NCI-H510A (cell line): ENCODE measurements at regions not wholly inside any gene's neighbourhood (a gene's known extent, or its start where the extent isn't known, plus 50 kb on each side); places are given as distances from the start of the nearest gene placed in this dataset.
"Not testable (repeated sequence)": the region's sequence is repeated elsewhere in the genome, so short reads cannot be mapped to it uniquely, and the experiment has no call there.

Experiments used
- DNase-seq: peaks from one replicate; lab custom pipeline; 2025; lab: John Stamatoyannopoulos, UW

DNA sequence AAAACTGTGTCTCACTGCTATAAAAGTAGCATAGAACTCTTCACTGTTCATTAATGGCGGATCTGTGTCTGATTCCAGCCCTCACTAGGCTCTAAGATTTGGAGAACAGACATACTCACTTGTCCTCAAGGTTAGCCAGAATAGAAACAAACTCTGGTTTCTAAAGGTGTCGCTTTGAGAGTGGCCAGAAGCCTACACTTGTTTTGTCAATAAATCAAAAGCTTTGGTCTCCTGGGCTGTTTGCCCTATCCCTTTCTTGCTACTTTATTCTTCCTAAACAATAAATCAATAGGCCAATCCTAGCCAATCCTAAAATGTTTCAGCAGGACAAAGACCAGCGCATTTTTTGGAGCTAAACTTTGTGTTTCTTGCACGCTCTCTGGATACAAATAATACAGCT, 1064.6 kb upstream of the CHAC2 start:
- DNase-seq, result no peak

DNA sequence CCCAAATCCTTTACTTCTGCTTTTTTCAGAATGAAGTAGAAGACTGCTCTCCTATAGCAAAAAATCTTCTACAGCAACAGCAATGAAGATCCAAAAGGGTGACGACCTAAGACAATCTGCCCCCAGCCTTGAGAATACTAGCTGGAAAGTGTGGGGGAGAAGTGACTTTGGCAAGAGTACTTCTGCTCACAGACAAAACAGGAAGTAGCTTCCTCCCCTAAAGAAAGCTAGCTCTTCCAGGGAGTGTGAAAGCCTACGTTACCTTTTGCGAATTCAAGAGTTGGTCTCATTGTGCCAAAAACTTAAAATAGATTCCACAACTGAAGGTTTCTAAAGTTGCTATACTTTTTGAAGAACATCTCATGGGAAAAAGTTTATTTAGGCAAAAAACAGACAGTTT, 1069.2 kb upstream of the CHAC2 start:
- no peak for DNase-seq

DNA sequence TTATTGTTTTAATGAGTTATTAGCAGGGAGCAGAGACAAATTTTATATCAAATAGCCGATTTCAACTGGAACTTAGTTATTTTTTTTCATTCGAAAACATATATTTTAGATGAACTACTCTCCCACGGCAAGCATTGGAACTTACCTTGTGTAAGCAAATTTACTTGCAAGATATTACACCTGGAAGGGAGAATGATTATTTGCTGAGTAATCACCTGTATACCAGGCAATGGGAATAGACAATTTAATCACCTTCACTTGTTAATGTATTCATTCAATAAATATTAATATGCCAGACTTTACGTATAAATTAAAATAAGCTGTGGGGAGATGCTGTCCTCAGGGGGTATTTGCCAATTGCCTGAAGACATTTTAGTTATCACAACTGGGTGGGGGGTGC, 1069.9 kb upstream of the CHAC2 start:
- no peak for DNase-seq

DNA sequence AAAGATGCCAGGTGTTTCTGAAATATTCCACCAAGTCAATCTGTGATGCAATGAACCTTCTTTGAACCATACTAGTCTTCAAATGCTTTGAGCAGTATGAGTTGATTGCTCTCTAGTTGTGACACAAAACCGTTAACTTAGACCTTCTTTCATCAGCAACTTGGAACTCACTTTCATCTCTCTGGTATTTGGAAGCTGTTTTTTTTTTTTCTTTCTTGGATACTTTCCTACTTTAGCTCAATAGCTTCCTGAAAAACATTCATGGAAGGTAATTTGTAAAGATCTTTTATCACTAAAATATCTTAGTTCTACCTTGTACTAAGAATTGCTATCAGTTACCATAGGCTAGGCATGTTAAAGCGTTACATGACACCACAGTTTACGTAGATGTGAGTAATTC, 1071.9 kb upstream of the CHAC2 start:
- no peak for DNase-seq

DNA sequence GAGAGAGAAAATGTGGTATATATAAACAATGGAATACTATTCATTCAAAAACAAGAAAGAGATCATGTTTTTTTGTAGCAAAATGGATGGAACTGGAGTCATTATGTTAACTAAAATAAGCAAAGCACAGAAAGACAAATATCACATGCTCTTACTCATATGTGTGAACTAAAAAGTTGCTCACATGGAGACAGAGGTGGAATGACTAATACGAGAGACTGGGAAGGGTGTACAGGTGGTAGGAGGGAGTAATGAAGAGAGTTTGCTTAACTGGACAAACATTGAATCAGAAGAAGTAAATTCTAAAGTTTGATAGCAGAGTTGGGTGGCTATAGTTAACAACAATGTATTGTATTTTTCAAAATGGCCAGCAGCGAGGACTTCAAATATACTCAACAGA, 1080.7 kb upstream of the CHAC2 start:
- DNase-seq, result no peak

DNA sequence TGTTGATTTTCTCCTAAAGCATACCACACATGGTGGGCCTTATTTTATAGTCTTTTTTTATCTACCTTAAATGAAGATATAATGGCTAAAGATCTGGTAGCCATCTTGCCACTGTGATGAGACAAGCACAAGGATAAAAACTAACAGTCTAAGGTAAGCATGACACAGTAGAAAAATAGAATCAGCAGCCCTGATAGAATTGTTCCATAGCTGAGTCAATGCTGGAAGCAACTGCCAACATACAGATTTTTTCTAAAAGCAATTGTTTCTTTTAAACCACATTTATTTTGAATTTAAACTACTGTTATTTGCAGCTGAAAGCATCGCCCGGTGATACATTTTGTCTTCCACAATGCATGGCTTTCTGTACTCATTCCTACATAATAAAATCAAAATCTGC, 1091.5 kb upstream of the CHAC2 start:
- no peak for DNase-seq

DNA sequence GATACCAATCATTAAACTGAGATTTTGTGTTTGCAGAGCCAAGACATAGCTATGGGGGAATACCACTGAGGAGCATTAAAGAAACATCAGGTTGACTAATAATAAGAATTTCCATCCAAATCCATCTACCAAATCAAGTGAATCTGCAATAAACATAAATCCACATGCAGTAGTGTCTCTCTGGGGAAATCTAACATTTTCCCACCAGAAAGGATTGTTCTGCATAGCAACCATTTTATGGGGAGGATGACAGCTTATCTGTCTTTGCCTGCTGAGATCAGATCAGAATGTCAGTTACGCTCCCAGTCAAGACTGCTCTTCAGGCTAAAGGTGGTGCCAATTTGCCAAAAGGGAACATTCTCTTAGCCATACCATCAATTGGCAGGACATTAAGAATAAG, 1098.9 kb upstream of the CHAC2 start:
- DNase-seq, result no peak

DNA sequence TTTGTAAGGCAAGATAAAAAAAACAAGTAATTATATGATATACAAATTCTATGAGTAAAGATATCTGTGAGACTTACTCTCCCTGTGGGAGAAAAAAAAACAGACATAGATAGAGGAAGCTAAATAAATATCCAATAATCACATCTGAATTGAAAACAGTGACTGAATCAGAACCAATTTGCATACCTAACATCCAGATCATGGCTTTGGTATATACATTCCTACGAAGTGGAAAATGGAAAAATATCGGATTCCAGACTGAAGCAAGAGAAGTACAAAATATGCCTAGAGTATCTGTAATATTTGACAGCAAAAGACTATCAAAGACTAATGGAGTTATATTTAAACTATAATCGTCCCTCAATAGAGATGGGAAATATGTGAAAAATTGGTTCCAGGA, 1108.1 kb upstream of the CHAC2 start:
- DNase-seq, result no peak

DNA sequence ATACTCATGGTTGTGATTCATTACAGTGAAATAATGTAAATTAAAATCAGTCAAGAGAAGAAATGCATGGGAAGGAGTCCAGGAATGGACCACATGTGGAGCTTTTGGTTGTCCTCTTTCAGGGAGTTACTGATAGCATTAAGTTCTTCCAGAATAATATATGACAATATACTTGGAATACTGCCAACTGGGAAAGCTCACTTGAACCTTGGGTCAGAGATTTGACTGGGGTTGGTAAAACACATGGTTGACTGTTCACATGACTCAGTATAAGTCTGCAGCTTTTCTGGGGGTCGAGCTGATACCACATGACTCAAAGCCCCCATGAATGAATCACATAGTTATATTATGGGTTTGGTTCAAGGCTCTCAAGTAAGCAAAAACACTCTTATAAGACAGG, 1109.0 kb upstream of the CHAC2 start:
- DNase-seq, result no peak

DNA sequence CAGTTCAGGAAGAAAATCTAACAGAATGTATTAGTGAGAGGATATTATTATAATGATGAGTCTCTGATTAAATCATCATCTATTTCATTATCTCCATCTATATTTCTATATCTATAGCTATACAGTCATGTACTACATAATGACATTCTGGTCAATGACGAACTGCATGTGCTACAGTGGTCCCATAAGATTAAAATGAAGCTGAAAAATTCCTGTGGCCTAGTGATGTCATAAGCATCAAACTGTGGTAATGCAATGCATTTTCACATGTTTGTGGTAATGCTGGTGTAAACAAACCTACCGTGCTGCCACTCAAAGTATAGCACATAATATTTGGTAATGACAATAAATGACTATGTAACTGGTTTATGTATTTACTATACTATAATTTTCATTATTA, 1127.9 kb upstream of the CHAC2 start:
- no peak for DNase-seq

DNA sequence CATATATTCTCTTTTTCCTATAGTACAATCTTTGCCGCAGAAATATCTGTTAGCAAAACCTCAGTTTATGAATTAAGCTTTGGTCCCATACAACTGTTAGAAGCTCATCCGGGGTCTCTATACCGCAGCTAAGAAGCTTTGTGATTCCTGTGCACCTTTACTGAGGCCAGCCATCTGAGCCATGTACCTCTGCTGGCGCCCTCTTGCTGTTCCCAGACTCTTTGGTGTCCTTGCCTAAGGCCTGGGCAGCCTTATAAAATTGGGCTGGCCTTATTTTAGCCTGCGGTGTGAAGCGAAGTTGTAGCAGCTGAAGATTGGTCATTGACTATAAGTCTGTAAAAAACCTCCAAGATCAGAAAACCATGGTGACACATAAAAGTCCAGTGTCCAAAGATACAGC, 1135.1 kb upstream of the CHAC2 start:
- DNase-seq, result no peak

DNA sequence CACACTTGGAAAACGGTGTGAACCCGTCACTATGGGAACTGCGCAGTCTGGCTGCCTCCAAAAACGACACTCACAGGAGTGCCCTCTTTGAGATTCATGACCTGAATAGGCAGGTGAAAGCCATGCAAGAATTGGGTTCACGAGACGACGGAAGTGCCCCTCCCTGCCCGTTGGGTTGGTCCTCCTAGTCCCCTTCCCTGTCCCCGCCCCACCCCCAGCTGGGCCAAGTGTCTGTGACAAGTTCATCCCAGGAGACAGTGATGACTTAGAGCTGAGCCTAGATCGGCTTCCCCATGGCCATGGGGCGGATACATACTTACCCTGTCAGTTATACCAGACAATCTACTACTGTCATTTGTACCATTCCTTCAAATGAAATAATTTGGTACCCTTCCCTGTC, 1137.7 kb upstream of the CHAC2 start:
- DNase-seq, result no peak

DNA sequence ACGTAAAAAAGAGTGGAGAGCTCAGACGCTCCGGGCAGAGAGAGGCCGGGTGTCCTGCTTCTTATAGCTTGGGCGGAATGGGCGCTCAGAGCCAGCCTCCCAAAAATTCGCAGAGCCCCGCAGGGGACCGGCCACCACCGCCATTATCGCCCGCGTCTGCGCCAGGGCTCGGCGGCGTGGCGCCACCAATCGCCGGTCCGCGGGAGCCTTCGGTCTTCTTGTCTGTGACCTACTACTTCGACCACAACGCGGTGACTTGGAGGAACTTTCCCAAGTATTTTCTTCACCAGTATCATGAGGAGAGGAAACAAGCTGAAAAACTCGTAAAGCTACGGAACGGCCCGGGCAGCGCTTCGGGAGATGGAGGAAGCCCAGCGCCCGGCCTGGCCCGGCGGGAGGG, 1138.1 kb upstream of the CHAC2 start:
- DNase-seq, result no peak

DNA sequence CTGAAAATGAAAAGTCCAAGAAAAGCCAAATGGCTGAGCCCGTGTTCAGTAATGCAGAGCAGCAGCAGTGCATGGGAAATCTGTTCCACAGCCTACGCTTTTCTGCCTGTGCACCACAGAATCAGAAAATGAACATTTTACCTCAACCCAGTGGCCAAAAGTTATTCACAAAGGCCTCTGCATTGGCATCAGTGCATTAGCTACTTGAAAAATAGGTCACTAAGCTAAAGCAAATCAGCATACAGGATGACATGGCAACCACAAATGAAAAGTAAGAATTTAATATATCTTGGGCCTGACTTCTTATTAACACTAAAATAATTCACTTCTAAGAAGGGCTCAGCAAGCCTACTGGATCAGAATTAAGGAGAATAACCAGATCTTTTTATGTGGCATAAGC, 1145.3 kb upstream of the CHAC2 start:
- no peak for DNase-seq

DNA sequence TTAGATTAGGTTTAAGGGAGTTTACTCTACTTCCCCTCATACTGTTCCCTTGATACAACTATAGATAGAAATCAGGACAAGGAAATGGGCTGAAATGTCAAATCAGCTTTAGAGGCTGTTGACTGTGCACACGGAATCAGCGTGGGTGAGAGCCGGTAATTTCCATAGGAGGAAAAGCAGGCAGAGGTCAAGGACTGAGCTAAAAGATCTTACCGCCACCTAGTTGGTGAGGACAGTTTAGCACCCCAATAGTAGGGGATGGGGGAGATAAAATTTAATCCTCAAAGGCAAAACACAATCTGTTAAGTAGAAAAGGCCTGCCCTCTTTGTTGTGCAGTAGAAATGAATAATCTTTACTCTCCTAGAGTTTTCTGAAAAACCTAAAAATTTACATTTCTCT, 1154.5 kb upstream of the CHAC2 start:
- no peak for DNase-seq

DNA sequence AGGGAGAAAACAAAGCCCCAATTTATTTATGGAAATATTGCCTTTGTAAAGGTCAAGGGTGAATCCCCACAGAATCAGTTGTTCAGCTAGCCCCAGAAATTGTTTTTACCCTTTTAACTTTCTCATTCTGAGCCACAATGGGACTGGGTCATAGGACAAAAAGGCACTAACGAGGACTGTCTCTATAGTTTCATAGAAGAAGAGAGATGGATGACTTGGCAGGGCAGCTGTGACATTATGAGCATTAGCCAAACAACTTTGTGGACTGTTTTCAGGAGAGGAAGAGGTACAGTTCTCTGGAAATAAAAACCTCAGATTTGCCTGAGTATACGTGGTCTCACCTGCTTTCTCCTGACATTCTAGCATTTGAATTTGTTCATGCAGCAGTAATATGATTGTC, 1155.8 kb upstream of the CHAC2 start:
- DNase-seq, result no peak

DNA sequence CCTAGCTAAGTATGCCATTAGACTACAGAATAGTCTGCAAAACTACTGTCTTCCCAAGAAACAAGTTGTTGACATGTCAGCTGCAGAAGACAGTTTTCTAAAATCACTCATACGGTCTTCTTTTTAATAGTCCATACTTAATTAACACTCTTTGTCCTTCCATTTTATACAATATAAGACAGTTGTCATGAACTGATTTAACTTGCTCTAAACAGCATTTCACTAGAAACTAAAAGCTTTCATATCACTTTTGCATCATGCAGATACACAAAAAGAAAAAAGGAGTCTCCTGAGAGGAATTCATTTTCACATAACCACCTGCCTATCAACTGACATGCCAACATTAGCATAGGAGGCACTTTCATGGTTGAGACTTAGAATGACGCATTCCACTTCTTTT, 1159.6 kb upstream of the CHAC2 start:
- no peak for DNase-seq

DNA sequence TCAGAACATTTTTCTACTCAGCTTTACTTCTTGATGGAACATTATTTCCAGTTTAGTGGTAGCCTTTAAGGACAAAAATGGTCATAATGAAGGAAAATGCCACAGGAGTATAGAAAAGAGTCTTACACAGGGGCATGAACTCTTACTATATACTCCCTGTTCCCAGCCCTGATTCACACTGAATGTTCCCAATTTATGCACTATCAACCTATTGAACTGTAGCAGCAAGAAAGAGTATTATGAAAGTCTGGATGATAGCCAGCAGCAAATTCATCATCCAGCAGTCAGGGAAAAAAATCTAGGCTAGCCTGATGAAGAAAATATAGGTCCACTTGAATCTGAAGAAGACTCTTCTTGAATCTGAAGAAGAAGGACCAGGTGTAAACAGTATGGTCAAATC, 1170.3 kb upstream of the CHAC2 start:
- DNase-seq, result no peak

DNA sequence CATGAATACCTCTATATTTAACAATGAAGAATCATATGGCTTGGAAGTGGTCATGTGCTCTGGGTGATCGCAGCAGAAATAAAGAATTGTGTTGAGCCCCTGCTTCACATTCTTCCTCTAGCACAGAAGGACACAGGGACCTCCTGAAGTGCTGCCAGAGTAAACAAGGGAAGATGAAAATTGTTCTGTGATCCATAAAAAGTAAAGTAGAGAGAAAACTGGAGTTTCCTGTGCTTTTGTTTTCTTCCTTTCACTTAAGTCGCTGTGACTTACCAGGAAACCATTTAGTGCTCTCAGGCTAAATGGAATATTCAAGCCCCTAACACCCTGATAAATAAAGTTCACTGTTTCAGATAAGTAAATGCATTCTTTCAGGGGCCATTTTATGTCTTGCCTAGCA, 1173.6 kb upstream of the CHAC2 start:
- DNase-seq, result no peak

DNA sequence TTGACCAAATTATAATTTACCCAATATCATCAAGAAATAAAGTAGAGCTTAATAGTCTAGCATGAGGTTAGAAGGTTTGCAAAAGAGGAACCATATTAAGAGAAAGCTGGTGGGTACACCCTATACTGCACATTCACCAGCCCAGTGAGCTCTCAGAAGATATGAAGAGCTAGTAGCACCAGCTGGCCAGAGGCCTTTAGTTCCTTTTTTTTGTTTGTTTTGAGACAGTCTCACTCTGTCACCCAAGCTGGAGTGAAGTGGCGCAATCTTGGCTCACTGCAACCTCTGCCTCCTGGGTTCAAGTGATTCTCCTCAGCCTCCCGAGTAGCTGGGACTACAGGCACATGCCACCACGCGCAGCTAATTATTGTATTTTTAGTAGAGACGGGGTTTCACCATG, 1183.5 kb upstream of the CHAC2 start:
- not testable (repeated sequence) for DNase-seq

DNA sequence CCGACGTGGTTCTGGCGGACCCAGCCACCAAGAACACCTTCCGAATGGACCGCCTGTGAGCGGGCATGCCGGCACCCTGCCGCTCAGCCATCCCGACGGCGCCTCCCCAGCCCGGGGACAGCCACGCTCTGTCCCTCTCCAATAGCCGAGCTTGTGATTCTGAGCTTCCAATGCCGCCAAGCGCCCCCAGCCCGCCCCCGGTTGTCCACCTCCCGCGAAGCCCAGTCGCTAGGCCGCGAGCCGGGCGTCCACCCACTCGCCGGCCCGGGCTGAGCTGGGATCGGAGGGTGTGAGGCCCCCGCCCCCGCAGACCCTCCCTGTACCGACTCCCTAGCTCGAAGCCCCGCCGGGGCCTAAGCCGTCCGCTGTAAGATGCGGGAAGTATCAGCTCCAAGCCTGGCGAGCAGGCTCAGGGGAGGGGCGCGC, 1195.1 kb upstream of the CHAC2 start:
- no peak for DNase-seq

DNA sequence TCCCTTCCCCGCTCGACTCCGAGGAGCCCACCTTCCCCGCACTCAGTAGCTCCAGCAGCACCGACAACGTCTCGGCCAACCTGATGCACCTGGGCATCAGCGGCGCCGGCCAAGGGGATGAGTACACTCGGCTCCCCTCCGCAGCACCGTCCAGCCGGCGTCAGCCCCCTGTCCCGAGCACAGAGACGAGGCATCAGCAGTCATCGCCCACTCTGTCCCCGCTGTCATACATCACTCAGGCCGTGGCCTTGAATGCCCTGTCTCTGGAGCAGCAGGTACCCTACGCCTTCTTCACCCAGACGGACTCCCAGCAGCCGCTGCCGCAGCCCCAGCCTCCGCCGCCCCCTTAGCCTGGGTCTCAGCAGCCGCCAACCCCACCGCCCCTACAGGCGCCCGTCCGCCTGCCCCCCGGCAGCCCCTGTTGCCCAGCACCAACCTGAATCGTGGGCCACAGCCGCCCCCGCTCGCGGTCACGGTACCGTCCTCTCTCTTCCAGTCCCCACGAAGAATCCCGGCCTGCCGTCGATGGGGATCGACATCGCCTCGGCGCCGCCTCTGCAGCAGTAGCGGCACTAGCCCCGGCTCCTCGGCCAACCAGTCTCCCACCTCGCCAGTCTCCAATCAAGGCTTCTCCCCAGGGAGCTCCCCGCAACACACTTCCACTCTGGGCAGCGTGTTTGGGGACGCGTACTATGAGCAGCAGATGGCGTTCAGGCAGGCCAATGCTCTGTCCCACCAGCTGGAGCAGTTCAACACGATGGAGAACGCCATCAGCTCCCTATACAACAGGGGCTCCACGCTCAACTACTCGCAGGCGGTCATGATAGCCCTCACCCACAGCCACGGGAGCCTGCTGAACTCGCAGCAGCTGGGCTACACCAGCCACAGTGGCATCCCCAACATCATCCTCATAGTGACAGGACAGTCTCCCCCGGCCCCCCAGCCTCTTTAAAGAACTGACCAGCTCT, 1195.9 kb upstream of the CHAC2 start:
- DNase-seq, result no peak

DNA sequence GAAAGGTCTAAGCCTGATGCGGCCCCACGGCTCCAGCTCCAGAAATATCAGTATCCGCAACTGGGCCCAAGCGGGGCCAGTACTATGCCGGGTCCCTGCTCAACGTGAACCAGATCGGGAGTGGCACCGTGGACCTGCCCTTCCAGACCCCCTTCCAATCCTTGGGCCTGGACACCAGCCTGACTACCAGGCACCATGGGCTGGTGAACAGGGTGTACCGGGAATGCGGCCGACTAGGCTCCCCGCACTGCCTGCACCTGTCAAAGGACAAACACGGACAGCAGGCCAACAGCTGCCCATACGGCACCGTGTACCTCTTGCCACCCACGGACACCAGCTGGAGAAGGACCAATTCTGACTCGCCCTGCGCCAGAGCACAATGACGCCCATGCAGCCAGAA, 1196.9 kb upstream of the CHAC2 start:
- no peak for DNase-seq

DNA sequence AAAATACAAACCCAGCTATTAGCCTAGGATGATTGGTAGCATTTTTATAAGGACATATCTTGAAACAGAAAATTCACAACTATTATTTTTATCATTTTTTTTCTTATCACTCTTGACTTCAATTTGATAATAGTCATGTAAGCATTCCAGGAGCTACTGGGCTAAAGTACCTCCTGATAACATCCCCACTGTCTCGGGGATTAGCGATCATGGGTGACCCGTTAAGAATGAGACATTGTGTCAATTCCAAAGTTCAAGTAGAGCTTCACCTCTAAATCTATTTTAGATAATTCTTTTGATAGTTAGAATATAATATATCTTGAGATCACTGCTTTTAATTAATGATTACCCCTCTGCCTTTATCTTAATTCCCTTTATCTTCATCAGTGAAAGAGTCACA, 1204.5 kb upstream of the CHAC2 start:
- no peak for DNase-seq
